IMR-90 (cell line): ENCODE measurements at regions not wholly inside any gene's neighbourhood (a gene's known extent, or its start where the extent isn't known, plus 50 kb on each side); places are given as distances from the start of the nearest gene placed in this dataset.

Experiments used
- CEBPB ChIP-seq: IDR thresholded peaks from 2 replicates; pipeline ENCODE4 v1.6.1; 2012; ENCODE audit warnings: low read depth, low read length, improper control_type of control experiment
- MAFK ChIP-seq: IDR thresholded peaks from 2 replicates; pipeline ENCODE4 v1.6.1; 2012; ENCODE audit warnings: low read depth, low read length, improper control_type of control experiment
- MXI1 ChIP-seq: IDR thresholded peaks from 2 replicates; pipeline ENCODE4 v1.6.1; 2012; ENCODE audit warnings: low read depth, mild to moderate bottlenecking, low read length, moderate library complexity, borderline replicate concordance
- POLR2A ChIP-seq: IDR thresholded peaks from 2 replicates; pipeline ENCODE4 v1.6.1; 2012; ENCODE audit warnings: mild to moderate bottlenecking, low read depth, low read length
- RAD21 ChIP-seq: IDR thresholded peaks from 2 replicates; pipeline ENCODE4 v1.6.1; 2012; ENCODE audit warnings: low read length, improper control_type of control experiment
- RFX5 ChIP-seq: IDR thresholded peaks from 2 replicates; pipeline ENCODE4 v1.8.0; 2012; ENCODE audit warnings: low read depth, mild to moderate bottlenecking, low read length, moderate library complexity
- SMC3 ChIP-seq: fragments of 150-350 bp; IDR thresholded peaks from 2 replicates; pipeline ENCODE4 v1.6.1; 2016; ENCODE audit warnings: low read depth, mild to moderate bottlenecking, antibody characterized with exemption, low read length, moderate library complexity
- TF ChIP-seq, protein P1 (sequence below): conservative IDR thresholded peaks from 2 replicates; pipeline ENCODE4 v1.5.1; 2012; ENCODE audit warnings: mild to moderate bottlenecking, low read depth, low read length, improper control_type of control experiment

DNA sequence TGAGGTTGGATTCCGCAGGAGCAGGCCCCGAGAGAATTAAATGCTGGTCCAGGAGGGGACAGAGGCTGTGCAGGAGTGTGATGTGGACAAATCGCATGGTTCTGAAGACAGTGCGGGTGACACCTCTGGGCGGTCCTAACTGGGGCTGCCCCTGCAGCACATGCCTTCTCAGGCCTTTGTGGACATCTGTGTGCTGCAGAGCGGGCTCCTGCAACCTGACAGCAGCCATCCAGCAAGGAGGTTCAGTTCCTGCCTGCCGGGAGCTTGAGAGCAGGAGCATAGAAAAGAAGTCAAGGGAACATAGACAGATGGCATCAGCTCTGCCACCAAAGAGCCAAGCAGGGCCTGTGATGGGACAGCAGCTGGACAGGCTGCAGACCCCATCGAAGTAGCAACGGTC is 135.9 kb upstream of the PPP2R2D start:
- TF ChIP-seq, protein P1, sequence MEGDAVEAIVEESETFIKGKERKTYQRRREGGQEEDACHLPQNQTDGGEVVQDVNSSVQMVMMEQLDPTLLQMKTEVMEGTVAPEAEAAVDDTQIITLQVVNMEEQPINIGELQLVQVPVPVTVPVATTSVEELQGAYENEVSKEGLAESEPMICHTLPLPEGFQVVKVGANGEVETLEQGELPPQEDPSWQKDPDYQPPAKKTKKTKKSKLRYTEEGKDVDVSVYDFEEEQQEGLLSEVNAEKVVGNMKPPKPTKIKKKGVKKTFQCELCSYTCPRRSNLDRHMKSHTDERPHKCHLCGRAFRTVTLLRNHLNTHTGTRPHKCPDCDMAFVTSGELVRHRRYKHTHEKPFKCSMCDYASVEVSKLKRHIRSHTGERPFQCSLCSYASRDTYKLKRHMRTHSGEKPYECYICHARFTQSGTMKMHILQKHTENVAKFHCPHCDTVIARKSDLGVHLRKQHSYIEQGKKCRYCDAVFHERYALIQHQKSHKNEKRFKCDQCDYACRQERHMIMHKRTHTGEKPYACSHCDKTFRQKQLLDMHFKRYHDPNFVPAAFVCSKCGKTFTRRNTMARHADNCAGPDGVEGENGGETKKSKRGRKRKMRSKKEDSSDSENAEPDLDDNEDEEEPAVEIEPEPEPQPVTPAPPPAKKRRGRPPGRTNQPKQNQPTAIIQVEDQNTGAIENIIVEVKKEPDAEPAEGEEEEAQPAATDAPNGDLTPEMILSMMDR: no peak
- TF ChIP-seq SMC3: no peak
- no peak for TF ChIP-seq MAFK
- TF ChIP-seq CEBPB: no peak
- no peak for TF ChIP-seq POLR2A
- no peak for TF ChIP-seq RFX5
- TF ChIP-seq MXI1: no peak
- TF ChIP-seq RAD21: no peak
